Ishikawa (cell line): ENCODE measurements at regions not wholly inside any gene's neighbourhood (a gene's known extent, or its start where the extent isn't known, plus 50 kb on each side); places are given as distances from the start of the nearest gene placed in this dataset.

Source experiments
- CEBPB ChIP-seq: IDR thresholded peaks from 2 replicates; pipeline ENCODE4 v1.6.1; 2012
- CREB1 ChIP-seq: IDR thresholded peaks from 2 replicates; pipeline ENCODE4 v1.6.1; 2012; ENCODE audit warnings: low read depth
- EGR1 ChIP-seq: IDR thresholded peaks from 2 replicates; pipeline ENCODE4 v1.6.1; 2012
- EP300 ChIP-seq: IDR thresholded peaks from 2 replicates; pipeline ENCODE4 v1.6.1; 2012; ENCODE audit warnings: borderline replicate concordance
- FOXM1 ChIP-seq: IDR thresholded peaks from 2 replicates; pipeline ENCODE4 v1.6.1; 2012; ENCODE audit warnings: low read depth, borderline replicate concordance
- NFIC ChIP-seq: IDR thresholded peaks from 2 replicates; pipeline ENCODE4 v1.6.1; 2012
- RAD21 ChIP-seq: IDR thresholded peaks from 2 replicates; pipeline ENCODE4 v1.6.1; 2012; ENCODE audit warnings: low read depth
- TEAD4 ChIP-seq: IDR thresholded peaks from 2 replicates; pipeline ENCODE4 v1.6.1; 2012
- YY1 ChIP-seq: IDR thresholded peaks from 2 replicates; pipeline ENCODE4 v1.6.1; 2012; ENCODE audit warnings: low read depth
- ZBTB7A ChIP-seq: IDR thresholded peaks from 2 replicates; pipeline ENCODE4 v1.6.1; 2012; ENCODE audit warnings: low read depth
- TF ChIP-seq, protein P1 (sequence below): IDR thresholded peaks from 2 replicates; pipeline ENCODE4 v1.6.1; 2012
- TF ChIP-seq, protein P2 (sequence below): IDR thresholded peaks from 2 replicates; pipeline ENCODE4 v1.6.1; 2012; ENCODE audit warnings: low read depth, mild to moderate bottlenecking
- TF ChIP-seq, protein P3 (sequence below): IDR thresholded peaks from 2 replicates; pipeline ENCODE4 v1.6.1; 2012

DNA sequence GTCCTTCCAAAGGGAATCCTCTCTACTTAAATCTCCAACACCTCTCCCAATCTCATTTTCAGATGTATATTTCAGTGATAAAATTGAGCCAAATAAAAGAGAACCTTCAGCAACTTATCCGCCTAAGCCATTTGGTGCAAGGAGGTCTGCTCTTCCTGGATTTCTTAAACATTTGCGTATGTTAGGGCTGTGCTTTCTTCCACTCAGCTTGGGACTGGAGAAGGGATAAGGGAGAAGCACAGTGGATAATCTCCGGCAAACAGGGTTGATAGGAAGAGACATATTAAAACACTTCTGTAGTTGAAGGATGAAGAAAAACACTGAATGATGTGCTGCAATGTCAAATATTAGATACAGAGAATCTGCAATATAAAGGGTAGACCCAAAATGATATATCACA is 796.2 kb downstream of the KCNJ3 start:
- TF ChIP-seq, protein P1, sequence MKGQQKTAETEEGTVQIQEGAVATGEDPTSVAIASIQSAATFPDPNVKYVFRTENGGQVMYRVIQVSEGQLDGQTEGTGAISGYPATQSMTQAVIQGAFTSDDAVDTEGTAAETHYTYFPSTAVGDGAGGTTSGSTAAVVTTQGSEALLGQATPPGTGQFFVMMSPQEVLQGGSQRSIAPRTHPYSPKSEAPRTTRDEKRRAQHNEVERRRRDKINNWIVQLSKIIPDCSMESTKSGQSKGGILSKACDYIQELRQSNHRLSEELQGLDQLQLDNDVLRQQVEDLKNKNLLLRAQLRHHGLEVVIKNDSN, result no peak
- TF ChIP-seq YY1, result no peak
- TF ChIP-seq TEAD4, result no peak
- TF ChIP-seq EGR1, result no peak
- TF ChIP-seq EP300, result no peak
- no peak for TF ChIP-seq CEBPB
- TF ChIP-seq, protein P2, sequence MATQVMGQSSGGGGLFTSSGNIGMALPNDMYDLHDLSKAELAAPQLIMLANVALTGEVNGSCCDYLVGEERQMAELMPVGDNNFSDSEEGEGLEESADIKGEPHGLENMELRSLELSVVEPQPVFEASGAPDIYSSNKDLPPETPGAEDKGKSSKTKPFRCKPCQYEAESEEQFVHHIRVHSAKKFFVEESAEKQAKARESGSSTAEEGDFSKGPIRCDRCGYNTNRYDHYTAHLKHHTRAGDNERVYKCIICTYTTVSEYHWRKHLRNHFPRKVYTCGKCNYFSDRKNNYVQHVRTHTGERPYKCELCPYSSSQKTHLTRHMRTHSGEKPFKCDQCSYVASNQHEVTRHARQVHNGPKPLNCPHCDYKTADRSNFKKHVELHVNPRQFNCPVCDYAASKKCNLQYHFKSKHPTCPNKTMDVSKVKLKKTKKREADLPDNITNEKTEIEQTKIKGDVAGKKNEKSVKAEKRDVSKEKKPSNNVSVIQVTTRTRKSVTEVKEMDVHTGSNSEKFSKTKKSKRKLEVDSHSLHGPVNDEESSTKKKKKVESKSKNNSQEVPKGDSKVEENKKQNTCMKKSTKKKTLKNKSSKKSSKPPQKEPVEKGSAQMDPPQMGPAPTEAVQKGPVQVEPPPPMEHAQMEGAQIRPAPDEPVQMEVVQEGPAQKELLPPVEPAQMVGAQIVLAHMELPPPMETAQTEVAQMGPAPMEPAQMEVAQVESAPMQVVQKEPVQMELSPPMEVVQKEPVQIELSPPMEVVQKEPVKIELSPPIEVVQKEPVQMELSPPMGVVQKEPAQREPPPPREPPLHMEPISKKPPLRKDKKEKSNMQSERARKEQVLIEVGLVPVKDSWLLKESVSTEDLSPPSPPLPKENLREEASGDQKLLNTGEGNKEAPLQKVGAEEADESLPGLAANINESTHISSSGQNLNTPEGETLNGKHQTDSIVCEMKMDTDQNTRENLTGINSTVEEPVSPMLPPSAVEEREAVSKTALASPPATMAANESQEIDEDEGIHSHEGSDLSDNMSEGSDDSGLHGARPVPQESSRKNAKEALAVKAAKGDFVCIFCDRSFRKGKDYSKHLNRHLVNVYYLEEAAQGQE, result no peak
- no peak for TF ChIP-seq NFIC
- no peak for TF ChIP-seq CREB1
- TF ChIP-seq, protein P3, sequence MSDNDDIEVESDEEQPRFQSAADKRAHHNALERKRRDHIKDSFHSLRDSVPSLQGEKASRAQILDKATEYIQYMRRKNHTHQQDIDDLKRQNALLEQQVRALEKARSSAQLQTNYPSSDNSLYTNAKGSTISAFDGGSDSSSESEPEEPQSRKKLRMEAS, result no peak
- no peak for TF ChIP-seq ZBTB7A
- no peak for TF ChIP-seq RAD21
- TF ChIP-seq FOXM1, result no peak
